Right lobe of liver (tissue), 4 donors: ENCODE measurements at regions not wholly inside any gene's neighbourhood (a gene's known extent, or its start where the extent isn't known, plus 50 kb on each side); places are given as distances from the start of the nearest gene placed in this dataset.

Experiments used
- CTCF ChIP-seq, 4 donors: fragments of 200-600 bp in 3 of 4; fragments of 450-650 bp in 1 of 4; IDR thresholded peaks; one replicate each; pipeline versions ENCODE4 v1.5.1 to v1.8.0; 2016 to 2022; ENCODE audit warnings: antibody characterized with exemption in 4 of 4, mild to moderate bottlenecking in 2 of 4
- POLR2A ChIP-seq: fragments of 450-650 bp; IDR thresholded peaks from one replicate; pipeline ENCODE4 v1.6.1; 2017; ENCODE audit warnings: antibody characterized with exemption, mild to moderate bottlenecking
- donor health status: DM: no; HTN: no; CAD: no.
- donor health status: DM: no; HTN: no; CAD: no.
- donor health status: DM: no; HTN: yes; CAD: no.

- TF ChIP-seq POLR2A (no peak), CTCF (IDR thresholded peaks at IDR 0.05) (no peak)
Measured at GRCh38 chr2:234368861-234369261, 128.0 kb downstream of the ARL4C start.
